ENCODE measurements at regions not wholly inside any gene's neighbourhood (a gene's known extent, or its start where the extent isn't known, plus 50 kb on each side); places are given as distances from the start of the nearest gene placed in this dataset.
"Not testable (repeated sequence)": the region's sequence is repeated elsewhere in the genome, so short reads cannot be mapped to it uniquely, and the experiment has no call there.

- no peak for TF ChIP-seq REST (IDR thresholded peaks at IDR 0.05; ENCODE audit: unreplicated experiment)
- no peak for TF ChIP-seq STAT1 (IDR thresholded peaks at IDR 0.05; ENCODE audit: unreplicated experiment)
- no peak for TF ChIP-seq CREB1 (CRISPR knock-in tag; IDR thresholded peaks at IDR 0.05; ENCODE audit: low read depth)
Observed at GRCh38 chr14:82987502-82988124, 1454.0 kb upstream of the SEL1L start (continued).

GRCh38 chr14:82994547-82994946 lies 1460.9 kb upstream of the SEL1L start:
- H3K27ac Mint-ChIP-seq = not testable (repeated sequence)

GRCh38 chr14:82999802-83000201 lies 1466.1 kb upstream of the SEL1L start:
- Histone ChIP-seq H3K79me2 (replicated peaks; ENCODE audit: insufficient read depth) (no peaks in the 10 kb centered on the region), H3K27ac (ENCODE audit: low read depth) (no peak overlapping the region), H3K36me3 (ENCODE audit: insufficient read depth) (no peaks in the 10 kb centered on the region), H3K27me3 (ENCODE audit: insufficient read depth) (no peaks in the 10 kb centered on the region), H3K4me2 (no peak overlapping the region), H3K4me3 (no peak overlapping the region), H3K9me2 (ENCODE audit: insufficient read depth) (no peaks in the 10 kb centered on the region), H2AFZ (no peak overlapping the region), H3K4me1 (ENCODE audit: insufficient read depth) (no peaks in the 10 kb centered on the region), H4K20me1 (replicated peaks; ENCODE audit: insufficient read depth) (no peaks in the 10 kb centered on the region), H3F3A (replicated peaks; ENCODE audit: low read depth) (no peaks in the 10 kb centered on the region)
- Mint-ChIP-seq H3K4me1 (no peaks in the 10 kb centered on the region), H3K4me3 (no peak overlapping the region), H3K27ac (no peak overlapping the region), H3K9me3 (peaks cover 4% of the 10 kb centered on the region; the same call in 1 of the 3 replicates), H3K36me3 (ENCODE audit: low read depth) (no peaks in the 10 kb centered on the region), H3K27me3 (ENCODE audit: insufficient read depth, low read depth, poor library complexity) (no peaks in the 10 kb centered on the region)
- ATAC-seq (peak; percentile 50), DNase-seq (ENCODE audit: low spot score) (peak; percentile 54)
- TF ChIP-seq CTCF (conservative IDR thresholded peaks at IDR 0.05; ENCODE audit: low read depth in 2 of 2) (peak; percentile 76 to 78), STAT1 (IDR thresholded peaks at IDR 0.05; ENCODE audit: unreplicated experiment) (no peak)

More at GRCh38 chr14:82994547-82994946, 1460.9 kb upstream of the SEL1L start:
- not testable (repeated sequence) for H3K4me2 ChIP-seq; H3K4me3 Mint-ChIP-seq; H3K36me3 Mint-ChIP-seq (ENCODE audit: low read depth); H4K20me1 ChIP-seq (replicated peaks; ENCODE audit: insufficient read depth); H3F3A ChIP-seq (replicated peaks; ENCODE audit: low read depth); DNase-seq (ENCODE audit: low spot score); H3K9me3 Mint-ChIP-seq; H3K9me2 ChIP-seq (ENCODE audit: insufficient read depth); H3K36me3 ChIP-seq (ENCODE audit: insufficient read depth); H3K4me3 ChIP-seq; H3K27ac ChIP-seq (ENCODE audit: low read depth); H3K4me1 ChIP-seq (ENCODE audit: insufficient read depth); H3K27me3 ChIP-seq (ENCODE audit: insufficient read depth); H3K79me2 ChIP-seq (replicated peaks; ENCODE audit: insufficient read depth); H3K27me3 Mint-ChIP-seq (ENCODE audit: insufficient read depth, low read depth, poor library complexity); ATAC-seq; H2AFZ ChIP-seq; H3K4me1 Mint-ChIP-seq

All from GM23338 (cell line).